ENCODE measurements at regions not wholly inside any gene's neighbourhood (a gene's known extent, or its start where the extent isn't known, plus 50 kb on each side); places are given as distances from the start of the nearest gene placed in this dataset.
A peak's percentile ranks its signal among the peaks of the same experiment; 100 is the strongest.

DNA sequence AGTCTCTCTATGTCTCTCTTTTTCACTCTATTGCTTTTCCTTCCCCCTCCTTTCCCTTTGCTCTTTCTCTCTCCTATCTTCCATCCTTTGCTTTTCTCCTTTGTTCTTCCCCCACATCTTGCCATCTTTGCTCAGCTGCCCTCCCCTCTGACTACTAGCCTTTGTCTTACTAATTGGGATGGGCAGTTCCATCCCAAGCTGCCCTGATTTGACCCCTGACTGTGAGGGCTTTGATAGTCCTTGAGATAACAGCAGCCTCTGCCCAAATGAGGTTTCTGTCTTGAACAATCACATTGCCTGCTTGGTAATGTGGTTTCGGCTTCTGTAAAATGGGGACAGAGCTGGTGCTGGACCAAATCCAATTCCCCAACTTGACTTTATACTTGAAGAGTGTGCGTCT, 327.7 kb downstream of the DHX35 start:
- no peak for DNase-seq (ENCODE audit: low spot score)
- TF ChIP-seq, protein P1, sequence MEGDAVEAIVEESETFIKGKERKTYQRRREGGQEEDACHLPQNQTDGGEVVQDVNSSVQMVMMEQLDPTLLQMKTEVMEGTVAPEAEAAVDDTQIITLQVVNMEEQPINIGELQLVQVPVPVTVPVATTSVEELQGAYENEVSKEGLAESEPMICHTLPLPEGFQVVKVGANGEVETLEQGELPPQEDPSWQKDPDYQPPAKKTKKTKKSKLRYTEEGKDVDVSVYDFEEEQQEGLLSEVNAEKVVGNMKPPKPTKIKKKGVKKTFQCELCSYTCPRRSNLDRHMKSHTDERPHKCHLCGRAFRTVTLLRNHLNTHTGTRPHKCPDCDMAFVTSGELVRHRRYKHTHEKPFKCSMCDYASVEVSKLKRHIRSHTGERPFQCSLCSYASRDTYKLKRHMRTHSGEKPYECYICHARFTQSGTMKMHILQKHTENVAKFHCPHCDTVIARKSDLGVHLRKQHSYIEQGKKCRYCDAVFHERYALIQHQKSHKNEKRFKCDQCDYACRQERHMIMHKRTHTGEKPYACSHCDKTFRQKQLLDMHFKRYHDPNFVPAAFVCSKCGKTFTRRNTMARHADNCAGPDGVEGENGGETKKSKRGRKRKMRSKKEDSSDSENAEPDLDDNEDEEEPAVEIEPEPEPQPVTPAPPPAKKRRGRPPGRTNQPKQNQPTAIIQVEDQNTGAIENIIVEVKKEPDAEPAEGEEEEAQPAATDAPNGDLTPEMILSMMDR (IDR thresholded peaks at IDR 0.05; ENCODE audit: extremely low read depth, missing control alignments), result no peak

DNA sequence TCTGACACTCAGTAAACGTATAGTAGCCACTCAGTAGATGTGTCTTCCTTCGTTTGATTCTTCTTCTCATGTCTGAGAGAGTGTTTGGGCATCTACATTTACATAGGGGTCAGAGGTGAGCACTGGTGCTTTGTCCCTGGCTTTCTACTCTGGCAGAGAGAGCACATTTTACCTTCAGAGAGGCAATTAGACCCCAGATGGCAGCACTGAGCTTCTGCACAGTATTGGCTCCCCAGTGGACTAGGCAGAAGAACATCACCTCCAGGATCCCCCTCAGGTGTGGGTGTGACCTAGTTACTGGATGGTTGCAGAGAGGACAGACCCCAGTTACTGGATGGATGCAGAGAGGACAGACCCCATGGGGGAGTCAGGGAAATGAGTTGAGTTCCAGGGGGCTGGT, 327.2 kb downstream of the DHX35 start:
- peak; percentile 34 for DNase-seq (ENCODE audit: low spot score)
- TF ChIP-seq, protein P1 (IDR thresholded peaks at IDR 0.05; ENCODE audit: extremely low read depth, missing control alignments), result peak; percentile 43

DNA sequence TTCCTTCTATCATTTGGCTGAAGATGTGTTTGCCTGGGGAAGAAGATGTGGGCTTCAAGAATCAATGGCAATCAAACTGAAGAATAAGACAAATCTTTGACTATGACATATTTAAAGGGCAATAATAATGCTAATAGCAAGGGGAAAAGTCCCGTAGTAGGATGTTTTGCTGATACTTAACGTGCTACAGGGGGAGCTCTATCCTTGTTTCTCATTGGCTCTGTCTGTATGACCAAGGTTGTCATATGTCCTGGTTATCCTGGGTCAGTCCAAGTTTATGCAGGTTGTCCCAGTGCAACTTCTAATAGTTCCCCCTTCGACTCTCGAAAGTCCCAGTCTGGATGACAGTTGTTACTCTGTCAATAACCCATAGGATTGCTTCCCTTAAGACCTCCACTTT, 321.3 kb downstream of the DHX35 start:
- TF ChIP-seq, protein P1 (IDR thresholded peaks at IDR 0.05; ENCODE audit: extremely low read depth, missing control alignments), result no peak
- no peak for DNase-seq (ENCODE audit: low spot score)

DNA sequence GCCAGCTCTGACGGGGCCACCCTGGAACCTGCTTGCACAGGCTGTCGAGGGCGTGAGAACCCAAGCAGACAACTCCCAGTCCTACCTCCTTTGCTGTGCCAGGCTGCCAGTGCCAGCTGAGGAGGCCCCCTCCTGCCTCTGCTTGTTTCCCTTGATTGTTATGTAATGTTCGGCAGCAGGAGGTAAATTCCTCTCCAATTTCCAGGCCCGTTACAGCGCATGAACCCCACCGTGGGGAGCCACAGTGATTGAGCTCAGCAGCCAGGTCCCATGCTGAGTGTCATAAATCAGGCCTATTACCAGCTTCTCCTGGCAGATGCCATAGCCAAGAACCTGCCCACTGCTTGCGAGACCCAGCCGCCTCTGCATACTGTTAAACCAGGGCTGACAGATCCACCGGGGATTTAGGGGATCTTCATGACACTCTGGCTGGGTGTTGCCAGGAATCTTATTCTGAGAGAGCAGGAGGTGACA, 320.5 kb downstream of the DHX35 start:
- DNase-seq (ENCODE audit: low spot score), result no peak
- TF ChIP-seq, protein P1 (IDR thresholded peaks at IDR 0.05; ENCODE audit: extremely low read depth, missing control alignments), result no peak

DNA sequence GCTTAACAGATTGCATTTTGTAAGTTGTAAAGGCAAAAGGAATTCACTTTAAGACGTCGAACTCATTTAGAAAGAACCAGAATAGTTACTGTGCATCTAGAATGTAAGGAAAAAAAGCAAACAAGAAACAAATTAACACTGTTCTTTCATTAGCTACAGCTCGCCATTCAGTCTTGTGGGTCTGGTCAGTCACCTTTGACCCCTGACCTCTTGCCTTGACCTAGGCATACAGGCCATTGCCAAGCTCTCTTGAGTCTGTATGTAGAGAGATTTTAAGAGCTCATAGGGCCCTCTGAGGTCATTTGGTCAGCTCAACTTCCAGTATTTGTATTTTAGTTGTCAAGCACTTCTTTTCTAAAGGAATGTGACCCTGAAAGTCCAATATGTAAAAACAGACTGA, 318.7 kb downstream of the DHX35 start:
- TF ChIP-seq, protein P1 (IDR thresholded peaks at IDR 0.05; ENCODE audit: extremely low read depth, missing control alignments), result no peak
- no peak for DNase-seq (ENCODE audit: low spot score)

DNA sequence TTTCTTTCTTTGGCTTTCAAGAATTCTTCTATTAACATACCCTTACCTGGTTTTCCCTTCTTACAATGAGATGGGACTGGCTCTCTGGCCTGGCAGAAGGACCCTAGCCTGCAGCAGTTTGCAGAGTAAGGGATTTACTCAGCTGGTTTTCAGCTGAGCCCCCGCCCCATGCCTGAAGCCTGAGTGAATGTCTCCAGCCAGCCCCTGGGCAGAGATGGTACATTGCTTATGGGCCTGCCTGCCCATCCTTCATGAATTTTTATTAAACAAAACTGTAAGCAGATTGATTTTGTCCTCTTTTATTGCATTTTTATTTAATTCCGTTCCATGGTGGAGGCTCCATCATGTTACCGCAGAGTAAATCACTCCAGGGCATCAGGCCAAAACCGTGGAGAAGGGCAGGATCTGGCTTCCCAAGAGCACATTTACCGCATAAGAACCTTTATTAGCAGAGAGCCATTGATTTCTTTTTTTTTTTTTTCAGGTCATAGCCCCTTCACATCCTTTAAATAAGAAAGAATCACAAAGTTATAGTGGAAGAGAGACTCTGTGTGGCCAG, 316.2 kb downstream of the DHX35 start:
- TF ChIP-seq, protein P1 (IDR thresholded peaks at IDR 0.05; ENCODE audit: extremely low read depth, missing control alignments), result no peak
- DNase-seq (ENCODE audit: low spot score), result no peak

DNA sequence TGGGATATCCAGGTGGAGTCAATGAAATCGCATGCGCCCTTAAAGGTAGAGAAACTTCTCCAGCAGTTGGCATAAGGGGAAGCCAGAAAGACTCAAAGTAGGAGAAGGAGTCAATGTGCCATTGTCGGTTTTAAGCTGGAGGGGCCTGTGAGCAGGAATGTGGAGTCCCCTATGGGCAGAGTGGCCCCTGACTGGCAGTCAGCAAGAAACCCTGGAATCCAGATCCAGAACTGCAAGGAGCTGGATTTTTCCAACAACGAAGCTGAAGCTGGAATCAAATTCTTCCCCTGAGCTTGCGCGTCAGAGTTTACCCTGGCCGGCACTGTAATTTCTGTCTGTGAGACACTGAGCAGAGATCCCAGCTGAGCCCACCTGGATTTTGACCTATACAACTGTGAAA, 315.0 kb downstream of the DHX35 start:
- no peak for DNase-seq (ENCODE audit: low spot score)
- TF ChIP-seq, protein P1 (IDR thresholded peaks at IDR 0.05; ENCODE audit: extremely low read depth, missing control alignments), result no peak
